SK-N-SH treated with all-trans-retinoic acid at 6 μM for 48 hours (cell line): ENCODE measurements at regions not wholly inside any gene's neighbourhood (a gene's known extent, or its start where the extent isn't known, plus 50 kb on each side); places are given as distances from the start of the nearest gene placed in this dataset.

Experiments
- ATAC-seq: fragments of 200-7000 bp; cut with Tn5 transposase; 3 replicates; pipeline ENCODE4 v1.9.1; 2020; ENCODE audit warnings: mild to moderate bottlenecking, moderate library complexity
- ARNTL ChIP-seq: fragments of 450-650 bp; formaldehyde crosslinking; IDR thresholded peaks from 2 replicates; pipeline ENCODE4 v1.5.0; 2020; ENCODE audit warnings: low read depth, mild to moderate bottlenecking, moderate library complexity, borderline replicate concordance
- CSDC2 ChIP-seq: fragments of 250-450 bp; sonication (Bioruptor Pico); IDR thresholded peaks from 2 replicates; pipeline ENCODE4 v1.5.0; 2020; ENCODE audit warnings: mild to moderate bottlenecking, moderate library complexity
- ESRRG ChIP-seq: fragments of 250-450 bp; sonication (Bioruptor Pico); IDR thresholded peaks from 2 replicates; pipeline ENCODE4 v1.6.1; 2021; ENCODE audit warnings: mild to moderate bottlenecking
- GLIS3 ChIP-seq: fragments of 250-450 bp; sonication (Bioruptor Pico); IDR thresholded peaks from 2 replicates; pipeline ENCODE4 v1.5.0; 2020; ENCODE audit warnings: mild to moderate bottlenecking, moderate library complexity
- ISL1 ChIP-seq: fragments of 250-450 bp; sonication (Bioruptor Pico); IDR thresholded peaks from 2 replicates; pipeline ENCODE4 v2.1.2; 2022; ENCODE audit warnings: mild to moderate bottlenecking, moderate library complexity
- OSR1 ChIP-seq: fragments of 250-450 bp; sonication (Bioruptor Pico); IDR thresholded peaks from 2 replicates; pipeline ENCODE4 v1.8.0; 2022; ENCODE audit warnings: moderate library complexity, mild to moderate bottlenecking, inconsistent platforms
- TCF4 ChIP-seq: fragments of 250-450 bp; sonication (Bioruptor Pico); IDR thresholded peaks from 2 replicates; pipeline ENCODE4 v1.8.0; 2021; ENCODE audit warnings: mild to moderate bottlenecking, moderate library complexity, borderline replicate concordance
- TOX ChIP-seq: fragments of 250-450 bp; sonication (Bioruptor Pico); IDR thresholded peaks from 2 replicates; pipeline ENCODE4 v1.8.0; 2021; ENCODE audit warnings: mild to moderate bottlenecking, moderate library complexity, borderline replicate concordance
- ZC3H10 ChIP-seq: fragments of 250-450 bp; sonication (Bioruptor Pico); IDR thresholded peaks from 2 replicates; pipeline ENCODE4 v1.5.1; 2021; ENCODE audit warnings: mild to moderate bottlenecking, moderate library complexity
- ZFP3 ChIP-seq: fragments of 250-450 bp; sonication (Bioruptor Pico); IDR thresholded peaks from 2 replicates; pipeline ENCODE4 v1.5.0; 2020; ENCODE audit warnings: mild to moderate bottlenecking, moderate library complexity
- ZFP30 ChIP-seq: fragments of 450-650 bp; formaldehyde crosslinking; IDR thresholded peaks from 2 replicates; pipeline ENCODE4 v1.5.0; 2022; ENCODE audit warnings: mild to moderate bottlenecking, moderate library complexity
- ZNF565 ChIP-seq: fragments of 450-650 bp; formaldehyde crosslinking; conservative IDR thresholded peaks from 2 replicates; pipeline ENCODE4 v1.5.0; 2020; ENCODE audit warnings: low read depth, mild to moderate bottlenecking, moderate library complexity
- ZNF70 ChIP-seq: fragments of 450-650 bp; formaldehyde crosslinking; IDR thresholded peaks from 2 replicates; pipeline ENCODE4 v1.5.0; 2020; ENCODE audit warnings: mild to moderate bottlenecking, moderate library complexity
- ZNF8 ChIP-seq: fragments of 450-650 bp; formaldehyde crosslinking; IDR thresholded peaks from 2 replicates; pipeline ENCODE4 v1.5.0; 2020; ENCODE audit warnings: mild to moderate bottlenecking, moderate library complexity
- TF ChIP-seq, protein P1 (sequence below): fragments of 250-450 bp; sonication (Bioruptor Pico); IDR thresholded peaks from 2 replicates; pipeline ENCODE4 v1.8.0; 2021; ENCODE audit warnings: low read depth, mild to moderate bottlenecking, moderate library complexity, borderline replicate concordance
- TF ChIP-seq, protein P2 (sequence below): fragments of 250-450 bp; sonication (Bioruptor Pico); IDR thresholded peaks from 2 replicates; pipeline ENCODE4 v1.5.1; 2020; ENCODE audit warnings: low read depth, mild to moderate bottlenecking, moderate library complexity
- TF ChIP-seq, protein P3 (sequence below): fragments of 250-450 bp; sonication (Bioruptor Pico); IDR thresholded peaks from 2 replicates; pipeline ENCODE4 v1.5.1; 2021; ENCODE audit warnings: mild to moderate bottlenecking, moderate library complexity
- TF ChIP-seq, protein P4 (sequence below): fragments of 250-450 bp; sonication (Bioruptor Pico); IDR thresholded peaks from 2 replicates; pipeline ENCODE4 v1.8.0; 2020; ENCODE audit warnings: mild to moderate bottlenecking, moderate library complexity, borderline replicate concordance
- TF ChIP-seq, protein P5 (sequence below): fragments of 250-450 bp; sonication (Bioruptor Pico); IDR thresholded peaks from 2 replicates; pipeline ENCODE4 v1.5.0; 2020; ENCODE audit warnings: mild to moderate bottlenecking, moderate library complexity

DNA sequence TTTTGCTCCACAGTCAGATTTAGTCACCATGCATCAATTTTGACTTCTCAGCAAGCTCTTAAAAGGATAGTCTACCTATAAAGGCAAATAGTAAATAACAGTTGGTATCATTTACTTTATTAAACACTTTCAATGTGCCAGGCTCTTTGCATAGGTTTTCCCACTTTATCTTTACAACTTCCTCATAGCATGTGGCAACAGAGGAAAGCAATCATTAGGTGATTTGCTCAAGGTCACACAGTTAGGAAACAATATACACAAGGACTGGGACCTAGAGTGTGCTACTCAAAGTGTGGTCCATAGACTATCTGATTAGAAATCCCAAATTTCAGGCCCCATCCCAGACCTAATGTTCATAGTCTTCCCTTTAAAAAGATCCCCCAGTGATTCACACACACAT is 212.3 kb downstream of the MTERF1 start:
- TF ChIP-seq ZNF8 (CRISPR knock-in tag) (no peak), ZNF565 (CRISPR knock-in tag) (no peak), CSDC2 (CRISPR knock-in tag) (no peak), ISL1 (no peak), ZFP3 (no peak), ESRRG (CRISPR knock-in tag) (no peak), ZFP30 (no peak), ARNTL (CRISPR knock-in tag) (no peak), ZC3H10 (CRISPR knock-in tag) (no peak), TOX (CRISPR knock-in tag) (no peak), ZNF70 (no peak), TCF4 (CRISPR knock-in tag) (no peak)
- TF ChIP-seq, protein P1, sequence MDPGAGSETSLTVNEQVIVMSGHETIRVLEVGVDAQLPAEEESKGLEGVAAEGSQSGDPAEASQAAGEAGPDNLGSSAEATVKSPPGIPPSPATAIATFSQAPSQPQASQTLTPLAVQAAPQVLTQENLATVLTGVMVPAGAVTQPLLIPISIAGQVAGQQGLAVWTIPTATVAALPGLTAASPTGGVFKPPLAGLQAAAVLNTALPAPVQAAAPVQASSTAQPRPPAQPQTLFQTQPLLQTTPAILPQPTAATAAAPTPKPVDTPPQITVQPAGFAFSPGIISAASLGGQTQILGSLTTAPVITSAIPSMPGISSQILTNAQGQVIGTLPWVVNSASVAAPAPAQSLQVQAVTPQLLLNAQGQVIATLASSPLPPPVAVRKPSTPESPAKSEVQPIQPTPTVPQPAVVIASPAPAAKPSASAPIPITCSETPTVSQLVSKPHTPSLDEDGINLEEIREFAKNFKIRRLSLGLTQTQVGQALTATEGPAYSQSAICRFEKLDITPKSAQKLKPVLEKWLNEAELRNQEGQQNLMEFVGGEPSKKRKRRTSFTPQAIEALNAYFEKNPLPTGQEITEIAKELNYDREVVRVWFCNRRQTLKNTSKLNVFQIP (CRISPR knock-in tag), result no peak
- TF ChIP-seq, protein P2, sequence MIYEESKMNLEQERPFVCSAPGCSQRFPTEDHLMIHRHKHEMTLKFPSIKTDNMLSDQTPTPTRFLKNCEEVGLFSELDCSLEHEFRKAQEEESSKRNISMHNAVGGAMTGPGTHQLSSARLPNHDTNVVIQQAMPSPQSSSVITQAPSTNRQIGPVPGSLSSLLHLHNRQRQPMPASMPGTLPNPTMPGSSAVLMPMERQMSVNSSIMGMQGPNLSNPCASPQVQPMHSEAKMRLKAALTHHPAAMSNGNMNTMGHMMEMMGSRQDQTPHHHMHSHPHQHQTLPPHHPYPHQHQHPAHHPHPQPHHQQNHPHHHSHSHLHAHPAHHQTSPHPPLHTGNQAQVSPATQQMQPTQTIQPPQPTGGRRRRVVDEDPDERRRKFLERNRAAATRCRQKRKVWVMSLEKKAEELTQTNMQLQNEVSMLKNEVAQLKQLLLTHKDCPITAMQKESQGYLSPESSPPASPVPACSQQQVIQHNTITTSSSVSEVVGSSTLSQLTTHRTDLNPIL (CRISPR knock-in tag), result no peak
- TF ChIP-seq, protein P3, sequence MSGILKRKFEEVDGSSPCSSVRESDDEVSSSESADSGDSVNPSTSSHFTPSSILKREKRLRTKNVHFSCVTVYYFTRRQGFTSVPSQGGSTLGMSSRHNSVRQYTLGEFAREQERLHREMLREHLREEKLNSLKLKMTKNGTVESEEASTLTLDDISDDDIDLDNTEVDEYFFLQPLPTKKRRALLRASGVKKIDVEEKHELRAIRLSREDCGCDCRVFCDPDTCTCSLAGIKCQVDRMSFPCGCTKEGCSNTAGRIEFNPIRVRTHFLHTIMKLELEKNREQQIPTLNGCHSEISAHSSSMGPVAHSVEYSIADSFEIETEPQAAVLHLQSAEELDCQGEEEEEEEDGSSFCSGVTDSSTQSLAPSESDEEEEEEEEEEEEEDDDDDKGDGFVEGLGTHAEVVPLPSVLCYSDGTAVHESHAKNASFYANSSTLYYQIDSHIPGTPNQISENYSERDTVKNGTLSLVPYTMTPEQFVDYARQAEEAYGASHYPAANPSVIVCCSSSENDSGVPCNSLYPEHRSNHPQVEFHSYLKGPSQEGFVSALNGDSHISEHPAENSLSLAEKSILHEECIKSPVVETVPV (CRISPR knock-in tag), result no peak
- TF ChIP-seq, protein P4, sequence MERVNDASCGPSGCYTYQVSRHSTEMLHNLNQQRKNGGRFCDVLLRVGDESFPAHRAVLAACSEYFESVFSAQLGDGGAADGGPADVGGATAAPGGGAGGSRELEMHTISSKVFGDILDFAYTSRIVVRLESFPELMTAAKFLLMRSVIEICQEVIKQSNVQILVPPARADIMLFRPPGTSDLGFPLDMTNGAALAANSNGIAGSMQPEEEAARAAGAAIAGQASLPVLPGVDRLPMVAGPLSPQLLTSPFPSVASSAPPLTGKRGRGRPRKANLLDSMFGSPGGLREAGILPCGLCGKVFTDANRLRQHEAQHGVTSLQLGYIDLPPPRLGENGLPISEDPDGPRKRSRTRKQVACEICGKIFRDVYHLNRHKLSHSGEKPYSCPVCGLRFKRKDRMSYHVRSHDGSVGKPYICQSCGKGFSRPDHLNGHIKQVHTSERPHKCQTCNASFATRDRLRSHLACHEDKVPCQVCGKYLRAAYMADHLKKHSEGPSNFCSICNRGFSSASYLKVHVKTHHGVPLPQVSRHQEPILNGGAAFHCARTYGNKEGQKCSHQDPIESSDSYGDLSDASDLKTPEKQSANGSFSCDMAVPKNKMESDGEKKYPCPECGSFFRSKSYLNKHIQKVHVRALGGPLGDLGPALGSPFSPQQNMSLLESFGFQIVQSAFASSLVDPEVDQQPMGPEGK (CRISPR knock-in tag), result no peak
- TF ChIP-seq, protein P5, sequence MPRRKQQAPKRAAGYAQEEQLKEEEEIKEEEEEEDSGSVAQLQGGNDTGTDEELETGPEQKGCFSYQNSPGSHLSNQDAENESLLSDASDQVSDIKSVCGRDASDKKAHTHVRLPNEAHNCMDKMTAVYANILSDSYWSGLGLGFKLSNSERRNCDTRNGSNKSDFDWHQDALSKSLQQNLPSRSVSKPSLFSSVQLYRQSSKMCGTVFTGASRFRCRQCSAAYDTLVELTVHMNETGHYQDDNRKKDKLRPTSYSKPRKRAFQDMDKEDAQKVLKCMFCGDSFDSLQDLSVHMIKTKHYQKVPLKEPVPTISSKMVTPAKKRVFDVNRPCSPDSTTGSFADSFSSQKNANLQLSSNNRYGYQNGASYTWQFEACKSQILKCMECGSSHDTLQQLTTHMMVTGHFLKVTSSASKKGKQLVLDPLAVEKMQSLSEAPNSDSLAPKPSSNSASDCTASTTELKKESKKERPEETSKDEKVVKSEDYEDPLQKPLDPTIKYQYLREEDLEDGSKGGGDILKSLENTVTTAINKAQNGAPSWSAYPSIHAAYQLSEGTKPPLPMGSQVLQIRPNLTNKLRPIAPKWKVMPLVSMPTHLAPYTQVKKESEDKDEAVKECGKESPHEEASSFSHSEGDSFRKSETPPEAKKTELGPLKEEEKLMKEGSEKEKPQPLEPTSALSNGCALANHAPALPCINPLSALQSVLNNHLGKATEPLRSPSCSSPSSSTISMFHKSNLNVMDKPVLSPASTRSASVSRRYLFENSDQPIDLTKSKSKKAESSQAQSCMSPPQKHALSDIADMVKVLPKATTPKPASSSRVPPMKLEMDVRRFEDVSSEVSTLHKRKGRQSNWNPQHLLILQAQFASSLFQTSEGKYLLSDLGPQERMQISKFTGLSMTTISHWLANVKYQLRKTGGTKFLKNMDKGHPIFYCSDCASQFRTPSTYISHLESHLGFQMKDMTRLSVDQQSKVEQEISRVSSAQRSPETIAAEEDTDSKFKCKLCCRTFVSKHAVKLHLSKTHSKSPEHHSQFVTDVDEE (CRISPR knock-in tag), result no peak
- TF ChIP-seq, all 23 proteins: peak for 0
- ATAC-seq, result no peak

DNA sequence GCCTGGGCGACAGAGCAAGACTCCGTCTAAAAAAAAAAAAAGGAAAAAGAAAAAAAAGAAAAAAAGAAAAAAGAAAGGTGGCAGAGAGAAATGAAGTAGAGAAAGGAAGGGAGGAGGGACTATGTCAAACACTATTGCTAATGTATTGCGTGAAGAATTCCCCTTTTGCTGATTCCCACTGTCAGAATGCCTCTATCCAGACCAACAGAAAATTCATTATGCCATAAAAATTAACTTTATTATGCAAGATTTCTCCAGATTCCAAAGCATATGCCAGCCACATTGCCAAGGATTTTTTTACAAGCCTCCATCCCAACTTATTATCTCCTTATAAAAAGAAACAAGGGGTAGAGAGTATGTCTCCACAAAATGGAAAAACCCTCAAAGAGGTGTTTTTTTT is 209.3 kb downstream of the MTERF1 start:
- ATAC-seq, result no peak
- TF ChIP-seq ARNTL (CRISPR knock-in tag), result no peak
- no peak for TF ChIP-seq OSR1 (CRISPR knock-in tag)
- TF ChIP-seq GLIS3 (CRISPR knock-in tag), result no peak

DNA sequence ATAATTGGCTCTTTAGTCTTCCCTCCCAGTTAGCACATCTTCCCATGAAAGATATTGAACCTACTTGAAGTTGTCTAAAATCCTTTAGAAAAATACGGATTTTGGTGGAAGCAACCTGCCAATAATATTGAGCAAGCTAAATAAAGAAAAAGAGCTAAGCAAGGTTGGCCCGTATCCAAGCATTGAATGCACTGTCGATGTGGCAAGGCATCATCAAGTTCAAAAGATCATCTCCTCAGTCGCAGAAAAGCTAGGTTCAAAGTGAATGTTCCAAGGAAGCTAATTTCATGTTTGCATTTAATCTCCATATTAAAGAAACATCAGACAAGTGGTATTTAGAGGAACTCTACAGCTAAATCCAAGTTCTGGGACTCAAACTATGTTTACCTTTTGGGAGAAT is 206.0 kb downstream of the MTERF1 start:
- ATAC-seq, result no peak
- TF ChIP-seq, protein P4 (CRISPR knock-in tag), result no peak
- TF ChIP-seq ISL1, result no peak
- TF ChIP-seq ZFP30, result no peak
- TF ChIP-seq ZFP3, result no peak
